GM20000 (cell line): ENCODE measurements at regions not wholly inside any gene's neighbourhood (a gene's known extent, or its start where the extent isn't known, plus 50 kb on each side); places are given as distances from the start of the nearest gene placed in this dataset.

Source experiments
- DNase-seq: peaks from one replicate; pipeline ENCODE4 v3.0.0; 2012; ENCODE audit warnings: low spot score
- CTCF ChIP-seq: IDR thresholded peaks from 2 replicates; pipeline ENCODE4 v1.5.1; 2012; ENCODE audit warnings: mild to moderate bottlenecking, control low read depth; ENCODE audit errors: extremely low read depth, missing control alignments

- DNase-seq = no peak
- no peak for TF ChIP-seq CTCF
These were observed 250.9 kb downstream of the MATN1 start for GRCh38 chr1:30472526-30472925.

GRCh38 chr1:30472009-30472408 is 251.4 kb downstream of the MATN1 start:
- TF ChIP-seq CTCF = no peak
- no peak for DNase-seq

DNA sequence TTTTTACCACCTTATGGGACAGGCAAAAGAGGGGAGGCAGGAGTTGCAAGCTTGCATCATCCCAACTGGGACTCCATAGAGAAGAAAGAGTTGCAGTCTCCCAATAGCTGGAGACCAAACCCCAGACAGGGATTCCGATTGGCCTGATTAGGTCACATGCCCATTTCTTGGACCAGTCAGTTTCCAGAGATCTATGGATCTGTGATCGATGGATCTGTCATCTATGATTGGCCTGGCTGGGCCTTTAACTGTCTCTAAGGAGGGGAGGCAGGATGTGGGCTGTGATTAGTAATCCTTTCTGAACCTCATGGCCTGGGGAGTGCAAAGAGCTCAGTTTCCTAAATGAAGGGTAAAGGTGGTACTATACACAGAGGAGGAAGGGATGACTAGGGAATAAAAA is 252.1 kb downstream of the MATN1 start:
- TF ChIP-seq CTCF = no peak
- DNase-seq = no peak

- TF ChIP-seq CTCF = no peak
- no peak for DNase-seq
These were observed 254.0 kb downstream of the MATN1 start for GRCh38 chr1:30469426-30469825.

- DNase-seq = no peak
- TF ChIP-seq CTCF = no peak
These were observed 256.3 kb downstream of the MATN1 start for GRCh38 chr1:30467101-30467500.

GRCh38 chr1:30466610-30467009 is 256.8 kb downstream of the MATN1 start:
- no peak for TF ChIP-seq CTCF
- DNase-seq = no peak

DNA sequence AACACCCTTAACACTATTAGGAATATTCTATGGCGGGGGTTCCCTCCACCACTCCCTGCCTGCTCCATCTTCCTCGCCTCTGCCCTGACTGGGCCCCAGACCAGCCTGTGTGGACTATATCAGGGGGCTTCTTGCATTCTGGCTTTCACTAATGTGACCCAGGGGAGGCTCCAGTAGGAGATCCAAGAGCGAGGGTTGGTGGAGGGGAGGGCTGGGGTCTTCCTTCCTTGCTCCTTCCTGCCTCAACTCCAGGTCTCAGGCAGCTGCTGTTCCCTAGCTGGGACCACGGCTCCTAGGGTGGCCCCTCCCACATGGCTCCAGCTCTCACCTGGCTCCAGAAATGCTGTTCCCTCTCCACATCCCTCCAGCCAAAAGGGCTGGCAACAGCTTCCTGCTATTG is 257.4 kb downstream of the MATN1 start:
- no peak for DNase-seq
- TF ChIP-seq CTCF = no peak
